Esophagus mucosa (tissue), 1 donor: ENCODE measurements at regions not wholly inside any gene's neighbourhood (a gene's known extent, or its start where the extent isn't known, plus 50 kb on each side); places are given as distances from the start of the nearest gene placed in this dataset.
A peak's percentile ranks its signal among the peaks of the same experiment; 100 is the strongest.

Experiments
- ATAC-seq: fragments of 200-7000 bp; cut with Tn5 transposase; one replicate; pipeline ENCODE4 v1.9.1; 2020
- donor health status: DM: yes; HTN: yes; CAD: no.

DNA sequence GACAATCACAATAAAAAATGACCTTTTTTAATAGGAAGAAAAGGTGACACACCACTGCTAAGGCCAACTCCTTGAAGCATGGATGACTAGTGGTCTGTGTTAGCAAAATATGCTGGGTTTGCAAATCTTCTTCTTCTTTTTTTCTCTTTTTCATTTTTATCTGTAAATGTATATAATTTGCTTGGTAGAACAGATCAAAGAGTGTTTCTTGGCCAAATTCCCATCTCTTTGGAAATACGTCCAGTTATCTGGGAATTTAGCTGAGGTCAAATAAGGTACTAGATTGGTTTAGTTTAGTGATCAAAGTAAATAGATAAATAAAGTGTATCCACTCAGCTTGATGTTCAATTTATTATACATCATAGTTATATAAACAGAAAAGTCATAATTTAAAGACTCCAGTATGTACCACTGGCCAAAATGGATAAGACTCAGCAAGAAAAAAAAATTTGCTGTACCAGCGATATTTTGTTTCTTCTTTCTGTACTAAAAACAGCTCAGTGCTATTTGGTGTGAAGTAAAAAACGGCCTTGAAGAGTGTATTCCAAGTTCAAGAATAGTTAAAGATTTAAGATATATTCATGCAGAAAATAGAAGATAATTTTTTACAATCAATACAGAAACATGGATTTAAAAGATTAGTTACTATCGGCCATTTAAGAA is 738.6 kb upstream of the PIK3C3 start:
- no peak for ATAC-seq

DNA sequence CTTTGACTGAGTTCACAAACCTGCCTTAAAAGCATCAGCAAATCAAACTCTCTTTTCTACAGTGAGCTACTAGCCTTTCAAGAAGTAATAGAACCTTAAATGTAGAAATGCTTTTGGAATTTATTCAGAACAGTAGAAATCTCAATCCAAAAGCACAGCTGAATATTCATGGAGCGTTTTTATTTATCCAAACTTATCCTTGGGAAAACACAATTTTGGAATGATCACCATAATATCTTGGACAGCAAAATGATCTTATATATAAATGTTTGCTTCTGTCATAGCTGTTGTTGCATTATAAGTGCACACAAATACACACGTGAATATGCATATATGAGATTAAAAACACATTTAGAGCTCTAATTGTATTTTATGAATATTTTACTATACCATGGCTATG is 747.3 kb upstream of the PIK3C3 start:
- no peak for ATAC-seq

DNA sequence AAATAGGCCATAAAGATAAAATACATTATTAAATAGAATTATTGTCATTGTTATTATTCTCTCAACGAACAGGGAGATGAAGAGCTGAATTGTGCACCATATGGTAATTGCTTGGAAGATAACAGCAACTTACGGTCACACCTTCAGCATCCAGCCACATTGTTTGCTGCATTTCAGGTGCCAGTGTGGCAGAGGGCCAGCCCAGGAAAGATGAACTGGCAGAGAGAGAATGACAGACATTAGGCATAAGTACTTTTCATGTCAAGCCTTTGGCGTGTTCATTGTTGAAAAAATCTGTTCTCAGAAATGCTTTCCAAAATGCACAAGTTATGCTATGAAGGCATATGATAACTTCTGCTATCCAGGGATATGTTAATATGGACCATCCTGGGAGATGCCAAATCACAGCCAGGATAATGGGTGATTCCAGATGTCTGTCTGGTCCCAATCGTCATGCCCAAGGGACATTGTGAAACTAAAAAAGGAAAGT is 748.6 kb upstream of the PIK3C3 start:
- no peak for ATAC-seq

DNA sequence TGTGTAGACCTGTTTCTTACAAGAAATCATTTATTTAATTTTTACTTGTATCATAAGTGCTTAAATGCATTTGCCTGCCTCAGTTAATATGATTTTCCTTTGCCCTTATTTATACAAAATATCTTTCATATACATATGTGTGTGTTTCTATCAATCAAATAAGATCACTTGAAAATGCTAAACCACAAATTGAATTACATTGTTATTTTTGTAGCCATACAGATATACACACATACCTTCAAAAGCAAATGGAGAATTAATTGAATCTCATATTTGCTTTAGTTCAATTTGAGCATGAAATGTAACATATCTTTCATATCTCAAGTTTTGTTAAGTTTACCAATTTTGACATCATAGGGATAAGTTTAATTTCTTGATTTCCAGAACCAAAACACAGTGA is 755.8 kb upstream of the PIK3C3 start:
- no peak for ATAC-seq

DNA sequence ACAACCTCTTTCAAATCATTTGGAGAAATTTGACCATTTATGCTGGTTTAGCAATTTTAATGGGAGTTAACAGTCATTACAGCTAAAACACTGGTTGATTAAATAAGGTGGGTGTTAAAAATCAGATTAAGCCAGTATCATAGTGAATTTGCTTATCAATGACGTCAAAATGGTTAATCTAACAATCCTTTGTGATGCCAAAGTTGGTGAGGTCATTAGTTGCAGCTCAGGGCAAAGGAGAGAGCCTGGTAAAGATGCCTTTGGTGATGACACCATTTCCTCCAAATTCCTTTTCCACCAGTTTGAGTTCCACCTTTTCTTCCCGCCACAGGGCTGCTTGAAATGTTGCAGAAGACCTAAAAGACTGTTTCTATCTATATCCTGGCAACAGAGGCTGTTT is 757.1 kb upstream of the PIK3C3 start:
- no peak for ATAC-seq

DNA sequence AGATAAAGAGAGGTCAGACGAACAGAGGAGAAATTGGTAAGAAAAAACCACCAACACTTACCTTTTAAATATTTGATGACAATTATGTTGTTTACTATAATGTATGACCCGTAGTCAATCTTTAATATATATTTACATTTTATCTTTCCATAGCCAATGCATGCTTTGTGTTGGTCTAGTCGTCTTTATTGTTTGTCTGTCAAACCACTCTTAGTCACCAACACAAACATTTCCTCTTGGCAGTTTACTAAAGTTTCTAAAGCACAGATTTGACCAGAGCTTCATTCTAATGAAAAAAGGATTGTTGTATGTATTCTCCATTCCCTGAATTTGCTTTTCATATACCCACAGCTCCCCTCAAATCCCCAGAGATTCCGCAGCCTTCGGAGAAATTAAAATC is 784.7 kb upstream of the PIK3C3 start:
- ATAC-seq, result no peak

DNA sequence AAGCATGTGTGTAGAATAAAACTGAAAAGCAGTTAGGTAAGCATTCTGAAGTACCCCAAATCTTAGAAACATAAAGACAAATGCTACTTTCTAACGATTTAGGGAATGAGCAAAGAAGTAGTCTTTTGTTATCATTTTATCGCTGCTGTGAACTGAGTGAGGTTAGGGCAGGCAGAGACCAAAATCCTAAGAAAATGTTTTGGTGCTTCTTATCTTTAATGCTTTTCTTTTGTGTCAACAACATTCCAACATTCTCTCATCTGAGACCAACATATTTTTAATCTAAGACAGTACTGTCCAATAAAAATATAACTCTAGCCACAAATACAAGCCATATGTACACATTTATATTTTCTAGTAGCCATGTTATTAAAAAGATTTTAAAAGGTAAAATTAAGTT is 789.4 kb upstream of the PIK3C3 start:
- no peak for ATAC-seq

DNA sequence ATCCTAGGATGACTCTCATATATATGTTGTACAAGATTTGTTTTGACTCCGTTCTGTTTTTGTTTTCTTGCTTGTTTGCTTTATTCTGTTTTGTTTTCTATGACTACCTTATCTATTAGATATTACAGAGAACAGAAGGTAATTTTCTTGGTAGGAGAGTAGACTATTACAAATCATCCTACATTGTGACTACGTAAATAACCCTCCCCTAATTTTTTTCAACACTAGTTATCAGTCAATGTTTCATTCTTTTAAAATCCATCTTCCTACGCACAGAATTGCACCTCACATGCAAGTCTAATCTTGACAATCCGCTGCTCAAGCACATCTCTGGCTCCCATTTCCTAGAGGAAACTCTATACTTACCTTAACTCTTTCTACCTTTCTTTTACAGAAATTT is 792.3 kb upstream of the PIK3C3 start:
- no peak for ATAC-seq

DNA sequence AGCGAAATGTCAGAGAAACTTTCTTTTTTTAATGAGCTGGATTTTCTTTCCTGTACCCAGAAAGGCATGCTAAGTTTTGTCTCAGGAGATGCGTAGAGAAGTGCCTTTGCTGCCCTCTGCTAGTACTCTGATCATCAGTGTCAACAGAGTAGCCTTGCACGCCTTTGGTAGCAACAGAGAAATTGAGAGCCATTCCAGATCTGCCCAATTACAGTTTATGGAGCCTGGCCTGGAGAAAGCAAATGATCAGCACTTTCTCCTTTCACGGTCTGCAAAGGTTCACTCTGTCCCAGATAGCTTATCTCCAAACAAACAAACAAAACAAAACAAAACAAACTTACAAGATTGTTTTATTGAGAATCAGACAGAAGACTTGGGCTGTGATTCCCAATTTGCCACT is 792.8 kb upstream of the PIK3C3 start:
- ATAC-seq, result no peak

DNA sequence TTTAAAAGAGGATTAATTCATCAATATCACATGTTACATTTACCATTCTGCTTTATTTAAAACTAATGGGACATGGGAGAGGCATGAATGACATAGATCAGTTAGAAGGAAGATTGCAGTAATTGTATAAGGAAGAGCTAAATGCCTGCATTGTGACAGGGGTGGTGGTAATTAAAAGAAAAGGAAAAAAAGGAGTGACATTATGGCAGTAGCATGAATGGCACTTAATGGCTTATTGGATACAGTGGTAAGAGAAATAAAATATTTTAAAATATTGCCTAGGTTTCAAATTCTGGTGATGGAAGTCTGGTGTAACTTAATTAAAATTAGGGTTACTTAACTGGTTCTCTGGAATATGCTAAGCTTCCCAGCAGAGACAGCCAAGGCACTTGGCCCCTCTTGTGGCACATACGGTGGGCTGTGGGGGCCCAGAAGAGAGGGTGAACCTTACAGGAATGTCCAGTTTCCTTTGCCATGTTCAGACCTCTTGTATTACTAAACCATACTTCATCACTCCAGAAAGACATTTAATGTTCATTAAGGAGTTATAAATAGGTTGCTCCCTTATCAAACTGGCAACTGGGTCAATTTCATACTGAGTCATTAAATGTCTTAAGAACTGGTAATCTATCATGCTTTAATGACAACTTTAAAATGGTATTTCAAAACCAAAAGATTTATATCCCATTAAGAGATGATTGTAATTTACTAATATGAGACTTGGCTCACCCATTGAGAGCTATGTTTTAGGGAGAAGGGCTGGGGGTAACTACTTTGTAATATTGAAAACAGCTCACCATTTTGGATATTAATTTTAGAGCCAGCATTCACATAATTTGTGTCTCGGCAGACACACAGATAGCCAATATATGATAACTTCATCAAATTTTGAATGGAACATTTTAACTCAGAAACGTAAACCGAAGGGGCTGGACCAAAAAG is 798.9 kb upstream of the PIK3C3 start:
- no peak for ATAC-seq

DNA sequence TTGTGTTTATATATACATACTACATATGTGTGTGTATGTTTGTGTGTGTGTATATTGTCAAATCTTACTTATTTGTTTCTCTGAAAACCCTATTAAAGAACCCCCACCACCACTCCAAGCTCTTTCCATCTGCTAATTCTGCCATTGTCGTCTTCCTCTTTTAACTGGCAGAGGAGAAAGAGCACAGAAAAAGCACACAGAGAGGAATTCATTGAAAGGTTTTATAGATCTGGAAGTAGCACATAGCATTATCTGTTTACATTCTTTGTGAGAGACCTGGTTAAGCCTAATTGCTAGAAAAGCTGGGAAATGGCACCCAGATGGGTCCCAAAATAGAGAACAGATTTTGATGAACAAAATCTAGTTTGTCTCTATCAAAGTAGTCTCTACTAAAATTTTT is 800.0 kb upstream of the PIK3C3 start:
- ATAC-seq, result no peak

DNA sequence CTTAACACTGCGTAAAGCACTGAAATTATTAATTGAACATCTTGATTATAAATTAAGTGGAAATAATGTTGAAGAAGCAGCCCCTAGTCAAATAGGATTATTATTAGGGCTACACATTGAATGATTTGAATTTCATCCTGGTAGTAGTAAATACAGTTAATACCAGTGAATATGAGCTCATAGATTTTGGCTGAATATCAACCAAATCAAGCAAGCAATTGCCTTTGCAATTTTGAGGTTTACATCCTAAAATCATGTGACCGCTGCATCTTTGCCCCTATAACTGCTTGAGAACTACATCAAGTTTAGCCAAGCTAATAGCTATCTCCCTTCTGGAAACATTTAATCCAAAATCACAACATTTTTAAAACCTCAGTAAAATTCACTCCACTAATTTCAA is 801.2 kb upstream of the PIK3C3 start:
- ATAC-seq, result no peak

DNA sequence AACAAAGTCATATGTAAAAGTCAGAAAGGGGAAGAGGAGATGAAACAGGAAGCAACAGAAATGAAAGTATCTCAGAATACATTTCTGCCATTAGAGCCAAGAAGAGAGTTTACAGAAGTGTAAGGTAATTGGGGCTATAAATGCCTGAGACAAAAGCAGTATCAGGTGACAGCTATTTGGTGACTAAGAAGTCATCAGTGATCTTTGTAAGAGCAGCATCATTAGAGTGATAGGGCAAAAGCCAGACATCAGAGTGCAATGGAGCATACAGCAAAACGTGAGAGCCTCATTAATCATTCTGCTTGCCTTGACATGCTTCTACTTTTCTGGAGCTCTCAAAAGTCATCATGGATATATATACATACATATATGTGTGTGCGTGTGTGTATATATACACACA is 804.7 kb upstream of the PIK3C3 start:
- no peak for ATAC-seq

DNA sequence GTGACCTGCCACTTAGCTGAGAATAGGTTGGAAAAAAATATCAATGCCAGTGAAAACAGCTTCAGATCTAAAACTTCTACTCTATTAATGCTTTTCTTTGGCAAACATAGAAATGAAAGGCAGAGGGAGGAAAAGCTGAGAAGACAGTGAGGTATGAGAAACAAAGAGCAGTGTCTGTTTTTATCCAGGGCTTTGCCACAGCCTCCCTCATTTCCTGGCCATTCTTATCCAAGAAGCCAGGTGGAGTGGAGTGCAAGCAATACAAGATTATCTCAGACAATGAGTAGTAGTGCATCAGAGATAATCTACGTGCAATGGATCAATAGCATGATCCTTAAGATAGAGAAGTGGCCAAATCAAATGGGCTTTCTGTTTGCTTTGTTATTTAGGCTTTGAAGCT is 808.7 kb upstream of the PIK3C3 start:
- ATAC-seq, result no peak

DNA sequence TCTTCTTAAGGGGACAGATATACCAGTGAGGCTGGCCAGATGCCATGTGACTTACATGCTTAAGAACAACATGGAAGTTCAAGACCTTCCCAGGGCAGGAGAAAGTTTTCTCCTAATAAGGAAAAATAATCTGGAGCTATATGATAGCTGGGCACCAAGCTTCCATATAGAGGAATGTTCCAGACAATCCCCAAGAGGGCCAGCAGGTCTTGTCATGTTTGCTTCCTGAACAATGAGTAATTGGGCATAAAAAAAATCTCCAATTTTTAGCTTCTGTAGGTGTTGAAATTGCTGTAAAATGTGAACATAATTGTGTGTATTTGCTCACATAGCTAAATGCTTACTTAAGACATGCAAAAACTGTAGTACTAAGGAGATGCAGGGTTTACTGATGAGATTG is 809.5 kb upstream of the PIK3C3 start:
- ATAC-seq, result peak; percentile 51

DNA sequence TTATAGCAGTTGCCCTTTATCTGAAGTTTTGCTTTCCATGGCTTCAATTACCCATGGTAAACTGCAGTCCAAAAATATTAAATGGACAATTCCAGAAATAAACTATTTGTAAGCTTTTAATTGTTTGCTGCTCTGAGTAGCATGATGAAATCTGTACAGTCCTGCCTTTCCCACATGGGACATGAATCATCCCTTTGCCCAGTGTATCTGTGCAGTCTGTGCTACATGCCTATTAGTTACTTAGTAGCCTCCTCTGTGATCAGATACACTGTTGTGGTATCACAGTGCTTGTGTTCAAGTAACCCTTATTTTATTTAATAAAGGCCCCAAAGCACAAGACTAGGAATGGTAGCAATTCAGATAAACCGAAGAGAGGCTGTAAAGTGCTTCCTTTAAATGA is 810.6 kb upstream of the PIK3C3 start:
- peak; percentile 81 for ATAC-seq

DNA sequence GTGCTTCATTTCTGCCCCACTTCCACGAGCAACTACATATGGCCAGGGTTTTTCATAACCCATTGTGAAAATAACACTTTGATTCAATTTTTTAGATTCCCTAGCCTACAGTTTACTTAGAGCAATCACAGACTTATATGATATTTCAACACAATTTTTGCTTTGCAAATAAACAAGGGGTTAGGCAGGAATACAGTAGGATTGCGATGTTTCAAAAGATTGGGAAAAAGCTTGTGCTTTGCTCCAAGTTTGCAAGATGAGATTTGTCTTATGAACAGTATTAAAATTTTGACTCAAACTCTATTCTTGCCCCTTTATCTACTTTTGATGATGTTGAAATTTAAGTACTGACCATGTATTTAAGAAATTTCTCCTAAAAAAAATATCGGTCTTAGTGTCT is 814.5 kb upstream of the PIK3C3 start:
- no peak for ATAC-seq

DNA sequence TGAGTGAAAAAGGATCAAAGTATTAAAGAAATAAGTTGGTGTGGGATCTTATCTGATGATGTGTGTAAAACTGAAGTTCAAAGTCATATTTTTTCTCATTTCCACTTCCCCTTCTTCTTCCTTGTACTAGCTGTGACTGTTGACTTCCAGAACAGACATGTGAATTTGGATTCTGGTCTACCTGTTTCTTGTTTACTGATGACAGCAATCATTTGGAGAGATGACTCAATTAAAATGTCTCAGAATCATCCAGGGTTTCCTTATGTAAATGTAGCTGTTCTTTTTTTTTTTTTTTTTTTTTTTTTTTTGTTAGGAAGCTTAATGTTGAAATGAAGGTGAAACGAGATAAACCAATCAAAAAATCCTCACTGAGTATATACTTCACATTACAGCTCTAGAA is 819.9 kb upstream of the PIK3C3 start:
- ATAC-seq, result no peak

DNA sequence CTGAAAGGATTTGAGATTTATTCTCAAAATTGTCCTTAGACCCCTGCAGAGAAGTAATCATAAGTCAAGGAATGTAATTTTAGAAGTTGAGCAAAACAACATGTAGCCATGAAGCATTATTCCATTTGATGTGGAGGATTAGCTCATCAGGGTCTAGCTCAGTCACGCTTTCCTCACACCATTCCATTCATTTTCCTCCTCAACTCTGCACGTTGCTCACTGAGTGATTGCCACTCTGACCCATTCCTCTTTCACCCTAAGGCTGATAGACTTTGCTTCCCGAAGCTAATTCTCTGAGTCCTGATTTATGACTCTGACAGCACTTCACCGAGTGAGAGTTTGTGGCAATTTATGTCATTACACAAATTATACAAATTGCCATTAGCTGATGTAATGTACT is 820.6 kb upstream of the PIK3C3 start:
- ATAC-seq, result no peak

DNA sequence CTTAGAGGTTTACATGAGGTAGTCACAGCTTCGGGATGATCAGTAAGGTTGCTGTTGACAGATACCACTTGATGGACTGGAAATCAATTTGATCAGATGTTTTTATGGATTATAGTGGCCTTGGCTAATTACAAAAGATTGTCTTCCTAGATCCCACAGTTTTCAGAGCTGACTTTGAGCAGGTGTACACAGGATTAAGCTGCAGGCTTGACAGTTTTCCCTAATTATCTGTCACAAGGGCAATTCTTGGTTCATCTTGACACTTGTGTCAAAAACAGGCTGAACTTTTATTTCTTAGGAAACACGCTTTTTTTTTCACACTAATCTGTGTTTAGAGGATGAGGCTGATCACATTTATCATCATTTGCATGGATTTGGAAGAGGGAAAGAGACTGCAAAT is 824.0 kb upstream of the PIK3C3 start:
- no peak for ATAC-seq

DNA sequence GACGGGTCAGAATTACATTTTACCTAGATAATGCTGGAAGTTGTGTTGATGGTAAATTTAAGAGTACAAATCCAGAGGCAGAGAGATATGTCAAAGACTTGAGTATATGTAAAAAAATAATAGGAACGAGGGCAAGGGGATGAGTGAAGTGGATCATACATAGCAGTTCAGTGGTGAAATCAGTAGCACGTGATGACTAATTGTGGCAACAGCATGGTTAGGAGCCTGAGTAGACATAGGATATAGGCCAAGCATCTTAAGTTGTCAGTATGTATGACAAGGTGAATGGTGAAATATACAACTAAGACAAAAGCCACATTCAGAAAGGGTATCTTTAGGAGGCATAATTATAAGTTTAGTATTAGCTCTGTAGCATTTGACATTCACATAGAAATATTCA is 826.5 kb upstream of the PIK3C3 start:
- no peak for ATAC-seq

DNA sequence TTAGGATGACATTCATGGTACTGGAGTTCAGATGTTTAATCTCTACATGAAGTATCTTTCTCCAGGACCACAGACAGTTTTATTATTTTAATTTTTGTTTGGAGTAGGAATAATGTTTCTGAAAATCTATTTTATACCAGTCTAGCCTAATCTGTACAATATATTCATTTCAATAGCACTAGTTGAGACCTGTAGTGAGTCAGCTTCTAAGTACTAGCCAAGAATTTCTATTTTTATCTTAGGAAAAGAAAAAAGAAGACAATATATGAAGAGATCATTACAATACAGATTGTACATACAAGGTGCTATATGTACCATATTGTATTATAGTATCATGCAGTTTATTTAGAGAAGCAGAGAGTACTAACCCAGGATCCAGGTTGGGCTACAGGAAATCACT is 826.9 kb upstream of the PIK3C3 start:
- no peak for ATAC-seq

DNA sequence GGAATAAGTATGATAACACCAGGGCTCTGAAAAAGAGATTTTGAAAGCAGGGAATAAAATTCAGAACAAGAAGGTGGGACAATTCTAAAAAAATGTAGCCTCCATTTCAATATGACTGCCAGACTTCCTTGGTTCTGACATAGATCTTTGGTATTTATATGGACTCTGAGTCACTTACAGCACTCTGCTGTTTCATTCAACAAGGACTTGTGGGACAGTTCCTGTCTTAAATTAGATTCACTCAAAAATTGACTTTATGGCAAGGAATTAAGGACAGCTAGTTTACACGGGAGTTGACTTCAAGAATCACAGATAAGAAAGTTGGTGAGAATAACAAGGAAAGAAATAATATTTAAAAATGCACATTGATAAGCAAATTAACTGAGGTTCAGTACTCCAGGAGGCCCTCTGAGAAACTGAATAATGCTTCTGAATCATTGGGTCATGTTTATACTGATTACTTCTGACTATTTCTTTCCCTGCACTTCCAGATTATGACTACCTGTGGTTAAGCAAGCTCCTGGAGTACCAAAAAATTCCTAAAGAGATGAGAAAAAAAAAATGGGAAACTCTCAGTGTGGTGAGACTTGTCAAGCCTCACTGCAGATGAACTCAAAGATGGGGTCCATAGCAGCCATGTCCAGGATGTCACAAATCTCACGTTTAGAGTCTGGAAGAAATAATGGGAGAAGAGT is 828.3 kb upstream of the PIK3C3 start:
- ATAC-seq, result no peak
